ENCODE measurements at regions not wholly inside any gene's neighbourhood (a gene's known extent, or its start where the extent isn't known, plus 50 kb on each side); places are given as distances from the start of the nearest gene placed in this dataset.

- TF ChIP-seq POLR2A (IDR thresholded peaks at IDR 0.05; ENCODE audit: extremely low read depth, insufficient read length) = no peak
- no peak for TF ChIP-seq MYC (IDR thresholded peaks at IDR 0.05; ENCODE audit: low read depth, low read length)
- TF ChIP-seq CTCF (IDR thresholded peaks at IDR 0.05; ENCODE audit: low read depth, low read length) = no peak
- no peak for TF ChIP-seq MAX (IDR thresholded peaks at IDR 0.05; ENCODE audit: low read depth, low read length)
- DNase-seq (ENCODE audit: low read depth) = no peak
- H3K4me3 ChIP-seq (ENCODE audit: low read depth, low read length) = no peak overlapping the region
These were observed 515.7 kb downstream of the TBC1D4 start for GRCh38 chr13:74966275-74966674.

DNA sequence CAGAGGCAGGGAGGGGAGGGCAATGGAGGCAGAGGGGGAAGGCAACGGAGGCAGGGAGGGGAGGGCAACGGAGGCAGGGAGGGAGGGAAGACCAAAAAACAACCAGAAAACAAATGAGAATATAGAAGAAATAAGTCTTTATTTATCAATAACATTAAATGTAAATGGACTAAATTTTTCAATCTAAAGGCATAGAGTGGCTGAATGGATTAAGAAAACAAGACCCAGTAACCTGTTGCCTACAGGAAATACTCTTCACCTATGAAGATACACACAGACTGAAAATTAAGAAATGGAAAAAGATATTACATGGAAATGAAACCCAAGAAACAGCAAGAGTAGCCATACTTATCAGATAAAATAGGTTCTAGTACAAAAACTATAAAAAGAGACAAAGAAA lies 536.3 kb downstream of the TBC1D4 start:
- no peak for TF ChIP-seq MAX (IDR thresholded peaks at IDR 0.05; ENCODE audit: low read depth, low read length)
- DNase-seq (ENCODE audit: low read depth) = no peak
- H3K4me3 ChIP-seq (ENCODE audit: low read depth, low read length) = no peak overlapping the region

DNA sequence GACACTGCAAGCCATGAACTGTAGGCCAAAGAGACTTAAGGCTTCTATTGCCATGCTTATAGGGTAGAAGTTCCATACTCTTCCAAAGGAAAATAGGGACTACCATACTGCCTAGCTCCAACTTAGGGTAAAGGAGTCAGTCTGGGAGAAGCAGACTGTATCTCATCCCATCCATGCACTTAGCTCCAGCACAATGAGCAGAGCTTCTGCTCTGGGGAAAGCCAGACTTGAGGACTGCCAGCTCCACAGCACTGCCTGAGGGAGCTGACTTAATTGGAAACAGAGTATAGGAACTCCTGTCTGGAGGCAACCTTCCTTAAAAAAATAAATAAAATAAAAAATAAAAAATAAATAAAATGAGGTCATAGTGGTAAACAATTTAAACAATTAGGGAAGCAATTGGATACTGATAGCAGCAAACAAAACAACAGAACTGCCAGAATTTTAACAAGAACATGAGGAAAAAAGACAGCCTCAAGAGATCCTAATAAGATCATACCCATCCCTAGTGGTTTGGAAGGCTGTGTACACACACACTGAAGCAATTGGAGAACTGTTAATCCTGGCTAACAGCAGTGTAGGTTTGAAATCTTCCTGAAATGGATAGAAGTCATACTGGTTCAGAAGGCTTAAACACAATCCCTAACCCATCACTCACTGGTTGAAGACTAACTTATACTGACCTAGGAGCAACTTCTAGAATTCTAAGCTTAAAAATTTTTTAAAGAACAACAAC lies 550.1 kb downstream of the TBC1D4 start:
- DNase-seq (ENCODE audit: low read depth) = no peak
- TF ChIP-seq CTCF (IDR thresholded peaks at IDR 0.05; ENCODE audit: low read depth, low read length) (no peak), POLR2A (IDR thresholded peaks at IDR 0.05; ENCODE audit: extremely low read depth, insufficient read length) (no peak), MYC (IDR thresholded peaks at IDR 0.05; ENCODE audit: low read depth, low read length) (no peak), MAX (IDR thresholded peaks at IDR 0.05; ENCODE audit: low read depth, low read length) (no peak)
- no peak overlapping the region for H3K4me3 ChIP-seq (ENCODE audit: low read depth, low read length)

- TF ChIP-seq MYC (IDR thresholded peaks at IDR 0.05; ENCODE audit: low read depth, low read length) (no peak), POLR2A (IDR thresholded peaks at IDR 0.05; ENCODE audit: extremely low read depth, insufficient read length) (no peak), CTCF (IDR thresholded peaks at IDR 0.05; ENCODE audit: low read depth, low read length) (no peak), MAX (IDR thresholded peaks at IDR 0.05; ENCODE audit: low read depth, low read length) (no peak)
- H3K4me3 ChIP-seq (ENCODE audit: low read depth, low read length) = no peak overlapping the region
- no peak for DNase-seq (ENCODE audit: low read depth)
These were observed 551.4 kb downstream of the TBC1D4 start for GRCh38 chr13:74930402-74931165.

GRCh38 chr13:74929436-74929835 lies 552.5 kb downstream of the TBC1D4 start:
- DNase-seq (ENCODE audit: low read depth) = no peak
- TF ChIP-seq MAX (IDR thresholded peaks at IDR 0.05; ENCODE audit: low read depth, low read length) = no peak
- TF ChIP-seq MYC (IDR thresholded peaks at IDR 0.05; ENCODE audit: low read depth, low read length) = no peak
- TF ChIP-seq CTCF (IDR thresholded peaks at IDR 0.05; ENCODE audit: low read depth, low read length) = no peak
- TF ChIP-seq POLR2A (IDR thresholded peaks at IDR 0.05; ENCODE audit: extremely low read depth, insufficient read length) = no peak
- H3K4me3 ChIP-seq (ENCODE audit: low read depth, low read length) = no peak overlapping the region

GRCh38 chr13:74927823-74928222 lies 554.1 kb downstream of the TBC1D4 start:
- no peak for TF ChIP-seq CTCF (IDR thresholded peaks at IDR 0.05; ENCODE audit: low read depth, low read length)
- TF ChIP-seq MYC (IDR thresholded peaks at IDR 0.05; ENCODE audit: low read depth, low read length) = no peak
- TF ChIP-seq POLR2A (IDR thresholded peaks at IDR 0.05; ENCODE audit: extremely low read depth, insufficient read length) = no peak
- no peak for TF ChIP-seq MAX (IDR thresholded peaks at IDR 0.05; ENCODE audit: low read depth, low read length)
- no peak for DNase-seq (ENCODE audit: low read depth)
- no peak overlapping the region for H3K4me3 ChIP-seq (ENCODE audit: low read depth, low read length)

Measured in NB4 (cell line).